Cortex of kidney (tissue), 1 donor: ENCODE measurements at regions not wholly inside any gene's neighbourhood (a gene's known extent, or its start where the extent isn't known, plus 50 kb on each side); places are given as distances from the start of the nearest gene placed in this dataset.

Experiments used
- DNase-seq: peaks from one replicate; lab custom pipeline; 2025; lab: John Stamatoyannopoulos, UW

DNA sequence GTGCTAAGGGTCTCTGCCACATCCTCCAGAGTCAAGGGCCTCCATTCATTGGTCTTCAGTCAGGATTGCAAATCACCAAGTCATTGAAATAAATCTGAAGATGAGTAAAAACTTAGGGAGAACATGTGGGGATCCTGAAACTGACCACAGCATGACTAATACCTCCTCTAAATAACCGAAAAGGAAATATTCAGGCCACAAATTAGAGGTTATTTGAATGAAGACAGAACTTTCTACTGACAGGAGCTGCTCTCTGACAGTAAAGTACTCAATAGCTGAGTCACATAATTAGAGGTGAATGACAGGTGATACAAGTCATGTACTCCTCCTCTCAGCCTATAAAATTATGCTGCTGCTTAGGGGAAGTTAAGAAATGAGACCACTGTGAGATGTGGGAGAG lies 240.2 kb upstream of the F9 start:
- no peak for DNase-seq

DNA sequence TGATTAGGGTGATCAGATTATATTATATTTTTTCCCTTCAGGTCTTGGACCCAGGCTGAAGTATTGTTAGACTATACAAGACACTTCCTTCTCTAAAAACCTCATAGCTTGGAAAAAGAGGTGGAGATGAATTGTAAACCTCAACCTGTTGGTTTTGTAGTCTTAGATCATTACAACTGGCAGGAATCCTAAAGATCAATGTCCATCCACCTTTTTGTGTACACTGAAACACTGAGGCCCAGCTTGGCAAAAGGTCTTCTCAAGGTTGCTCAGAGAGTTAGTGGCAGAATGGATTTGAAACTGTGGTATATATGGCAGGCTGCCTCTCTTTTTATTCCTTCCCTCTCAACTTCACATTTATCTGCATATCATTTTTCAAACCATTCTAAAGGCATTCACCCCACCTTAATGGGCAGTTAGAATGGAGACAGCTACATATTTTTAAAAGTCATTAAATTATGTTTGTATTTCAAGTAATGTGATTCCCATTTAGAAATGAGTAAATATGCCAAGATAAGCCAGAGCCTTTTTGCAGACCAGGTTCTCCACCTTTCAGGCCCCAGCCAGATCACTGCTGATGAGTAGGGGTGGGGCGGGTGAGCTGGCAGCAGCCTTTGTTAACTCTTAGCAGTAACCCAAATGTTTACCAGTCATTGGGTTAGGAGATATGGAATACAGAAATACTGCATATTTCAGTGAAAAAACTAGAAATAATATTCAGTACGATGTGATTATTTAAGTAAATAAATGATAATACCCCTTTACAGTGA lies 243.2 kb upstream of the F9 start:
- no peak for DNase-seq

DNA sequence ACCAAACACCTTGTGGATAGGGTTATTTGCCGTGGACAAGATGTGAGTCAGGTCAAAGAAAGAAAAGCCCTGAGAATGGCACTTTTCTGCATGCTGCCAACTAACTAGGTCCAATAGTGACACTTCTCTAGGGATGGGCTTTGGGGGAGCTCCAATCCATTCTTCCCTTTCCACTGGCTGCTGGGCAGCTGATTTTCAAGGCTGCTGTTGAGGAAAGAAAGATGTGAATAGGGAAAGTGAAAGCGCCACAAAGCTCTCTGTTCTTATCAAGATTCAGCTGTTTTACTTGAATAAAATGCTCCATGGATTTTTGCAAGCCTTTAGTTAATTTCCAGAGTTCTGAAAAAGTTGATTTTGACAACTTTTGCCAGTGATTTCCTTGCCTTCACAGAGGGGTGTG lies 244.2 kb upstream of the F9 start:
- no peak for DNase-seq

DNA sequence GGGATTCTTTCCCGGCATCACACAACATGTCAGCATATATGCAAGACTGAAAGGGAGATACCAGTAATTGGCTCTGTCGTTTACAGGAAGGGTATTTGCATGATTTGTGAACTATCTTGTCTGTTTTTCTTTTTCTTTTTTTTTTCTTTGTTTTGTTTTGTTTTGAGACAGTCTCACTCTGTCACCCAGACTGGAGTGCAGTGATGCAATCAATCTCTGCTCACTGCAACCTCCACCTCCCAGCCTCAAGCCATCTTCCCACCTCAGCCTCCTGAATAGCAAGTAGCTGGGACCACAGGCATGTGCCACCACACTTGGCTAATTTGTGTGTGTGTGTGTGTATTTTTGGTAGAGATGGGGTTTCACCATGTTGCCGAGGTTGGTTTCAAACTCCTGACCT lies 262.7 kb upstream of the F9 start:
- DNase-seq: no peak

DNA sequence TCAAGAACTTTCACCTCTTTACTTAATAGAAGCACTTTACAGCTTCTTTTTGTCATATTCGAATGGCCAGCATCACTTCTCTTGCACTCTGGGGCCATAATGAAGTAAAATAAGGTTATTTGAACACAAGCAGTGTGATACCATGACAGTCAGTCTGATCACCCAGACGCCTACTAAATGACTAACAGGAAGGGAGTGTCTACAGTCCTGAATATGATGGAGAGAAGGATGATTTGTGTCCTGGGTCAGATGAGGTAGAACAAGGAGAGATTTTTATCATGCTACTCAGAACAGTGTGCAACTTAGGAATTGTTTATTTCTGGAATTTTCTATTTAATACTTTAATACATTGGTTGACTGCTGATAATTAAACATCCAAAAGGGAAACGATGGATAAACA lies 284.2 kb upstream of the F9 start:
- DNase-seq: no peak

DNA sequence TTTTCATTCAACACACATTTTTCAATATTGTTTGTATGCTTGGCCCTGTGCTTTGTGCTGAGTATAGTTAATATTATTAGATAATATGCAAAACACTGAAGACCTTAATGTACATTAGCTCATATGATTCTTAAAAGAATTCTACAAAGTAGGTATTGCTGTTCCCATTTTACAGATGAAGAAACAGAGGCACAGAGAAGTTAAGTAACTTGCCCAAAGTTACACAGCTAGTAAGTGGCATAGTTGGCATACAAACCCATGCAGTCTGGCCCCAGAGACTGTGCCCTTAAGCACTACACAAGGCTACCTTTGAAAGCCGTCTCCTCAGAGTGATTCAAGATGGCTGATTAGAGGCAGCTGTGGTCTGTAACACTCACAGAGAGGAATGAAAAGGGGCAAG lies 293.4 kb upstream of the F9 start:
- DNase-seq: no peak

DNA sequence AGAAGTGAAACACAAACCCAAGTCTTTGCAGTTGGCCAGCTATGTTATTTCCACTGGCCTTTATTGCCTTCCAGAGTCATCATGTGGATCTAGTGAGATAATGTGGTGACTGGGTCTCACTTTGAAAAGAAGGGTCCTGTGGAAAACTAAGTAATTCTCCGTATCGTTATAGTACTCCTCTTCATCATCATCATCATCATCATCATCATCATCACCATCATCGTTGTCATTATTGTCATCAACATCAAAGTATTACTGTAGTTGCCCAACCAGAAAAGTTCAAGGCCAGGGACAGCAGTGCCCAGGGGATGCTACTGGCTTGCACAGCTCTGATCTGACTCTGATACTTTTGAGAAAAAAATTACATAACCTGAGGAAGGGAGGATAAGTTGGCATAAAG lies 295.6 kb upstream of the F9 start:
- no peak for DNase-seq

DNA sequence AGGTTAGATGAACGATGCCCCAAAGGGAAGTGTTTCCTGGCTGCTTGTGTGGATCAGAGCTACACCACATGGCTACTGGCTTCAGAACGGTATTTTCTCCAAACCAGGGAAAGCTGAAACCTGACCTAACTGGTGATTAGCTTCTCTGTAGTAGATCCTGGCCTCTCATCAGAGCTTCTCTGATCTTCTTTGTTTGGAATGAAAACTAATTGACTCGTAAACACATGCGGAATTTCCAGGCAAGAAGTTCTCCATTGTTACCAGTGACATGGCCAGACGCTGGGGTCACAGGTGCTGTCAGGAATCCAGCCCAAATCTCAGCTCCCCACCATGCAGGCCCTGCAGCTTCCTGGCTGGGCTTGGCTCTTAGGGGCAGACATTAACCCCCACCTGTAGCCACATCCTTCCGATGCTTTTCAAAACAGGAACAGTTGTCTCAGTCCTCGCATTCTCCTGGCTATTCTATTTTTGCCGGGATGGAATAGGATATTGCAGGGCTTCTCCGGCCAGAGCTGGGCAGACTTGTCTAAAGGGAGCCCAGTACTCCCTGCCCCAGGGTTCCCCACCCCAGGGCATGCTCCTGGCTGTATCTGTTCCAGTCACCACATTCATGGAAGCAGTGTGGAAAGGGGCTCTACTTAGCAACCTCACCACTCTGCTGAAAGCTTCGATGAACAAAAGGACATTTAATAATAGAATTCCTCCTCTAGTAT lies 305.4 kb upstream of the F9 start:
- DNase-seq: no peak

DNA sequence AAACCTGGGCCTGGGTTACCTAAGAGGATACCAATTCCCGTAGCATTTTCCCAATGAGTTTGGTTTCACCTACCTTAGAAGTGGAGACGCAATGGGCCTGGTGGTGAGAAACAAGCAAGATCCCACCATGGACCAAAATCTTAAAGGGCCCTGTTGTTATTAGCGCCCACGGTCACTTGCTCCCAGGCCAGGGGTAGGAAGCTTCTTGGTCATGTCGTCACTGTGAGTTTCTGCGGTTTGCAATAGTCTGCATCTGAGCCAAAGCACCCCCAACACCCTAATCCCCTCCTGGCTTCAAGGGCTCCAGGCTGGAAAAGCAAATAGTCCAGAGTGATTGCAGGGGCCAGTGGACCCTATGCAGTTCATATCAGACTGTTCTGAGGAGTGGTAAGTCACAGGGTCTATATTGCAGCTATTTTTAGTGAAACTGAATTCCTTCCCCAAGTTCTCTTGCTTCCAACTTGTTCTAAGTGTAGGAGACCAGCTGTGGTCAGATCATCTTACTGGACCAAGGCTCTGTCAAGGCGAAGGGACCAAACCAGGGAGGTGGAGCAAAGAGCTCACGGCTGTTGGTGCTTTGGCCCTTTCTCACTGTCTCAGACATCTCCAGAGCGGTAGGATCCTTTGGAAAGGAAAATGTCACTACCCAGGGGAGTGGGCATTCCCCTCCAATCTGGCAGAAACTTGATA lies 307.9 kb upstream of the F9 start:
- no peak for DNase-seq

DNA sequence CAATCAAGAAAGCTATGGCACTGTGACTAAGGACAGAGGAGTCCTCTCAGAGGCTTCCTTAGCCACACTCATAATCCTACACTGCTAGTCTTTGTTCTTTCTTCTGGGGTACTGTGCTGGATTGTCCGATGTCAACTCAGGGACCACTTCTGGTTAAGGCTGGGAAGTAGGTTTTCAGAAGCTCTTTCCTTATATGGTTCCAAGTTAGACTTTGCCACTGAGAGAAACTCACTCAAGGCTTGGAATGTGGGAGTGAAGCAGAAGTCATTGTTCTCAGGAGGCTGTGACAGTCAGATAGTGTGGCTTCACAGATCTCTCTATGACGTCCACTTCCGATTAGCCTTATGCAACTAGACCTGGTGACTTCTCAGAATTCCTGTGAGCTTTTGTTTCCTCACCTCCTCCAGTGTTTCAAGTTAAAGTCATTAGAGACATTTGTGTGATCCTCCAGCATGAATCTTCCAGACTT lies 317.3 kb upstream of the F9 start:
- no peak for DNase-seq

DNA sequence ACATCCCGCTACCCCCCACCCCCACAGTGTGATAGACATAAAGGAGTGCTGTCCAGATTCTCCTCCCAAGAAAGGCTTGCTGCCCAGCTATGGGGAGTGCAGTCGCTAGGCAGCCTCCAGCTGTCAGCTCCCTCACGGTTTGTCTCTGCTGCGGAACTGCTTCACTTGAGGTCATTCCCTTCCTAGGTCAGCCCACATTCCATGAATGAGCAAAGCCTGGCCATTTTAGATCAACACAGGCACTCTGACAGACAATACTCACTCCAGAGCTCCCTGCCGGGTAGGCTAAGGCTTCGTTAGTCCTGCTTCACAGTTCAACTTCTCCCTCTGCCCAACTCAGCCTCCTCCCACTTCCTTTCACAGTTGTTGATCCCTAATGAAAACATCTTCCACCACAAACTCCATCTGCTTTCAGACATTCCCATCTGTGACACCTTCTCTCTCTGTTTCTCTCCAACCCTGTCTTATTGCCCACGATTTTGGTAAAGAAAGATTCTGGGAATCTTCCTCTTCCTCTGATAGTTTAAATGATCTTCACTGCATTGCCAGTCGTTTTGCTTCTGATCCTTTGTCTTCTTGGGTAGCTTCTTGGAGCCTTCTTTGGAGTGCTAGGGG lies 318.9 kb upstream of the F9 start:
- DNase-seq: no peak

DNA sequence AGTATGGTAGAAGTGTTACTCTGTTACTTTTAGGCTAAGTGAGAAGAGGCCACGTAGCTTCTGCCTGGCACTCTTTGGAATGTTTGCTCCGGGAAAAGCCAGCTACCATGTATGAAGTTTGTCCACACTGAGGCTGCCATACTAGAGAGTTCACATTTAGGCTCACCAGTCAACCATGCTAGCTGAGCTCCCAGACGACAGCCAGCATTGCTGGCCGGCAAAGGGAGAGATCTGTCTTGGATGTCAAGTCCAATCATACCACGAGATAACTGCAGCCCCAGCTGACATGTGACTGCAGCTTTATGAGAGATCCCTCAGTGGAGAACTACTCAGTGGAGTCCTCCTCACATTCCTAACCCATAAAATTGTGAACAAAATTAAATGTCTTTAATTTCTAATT lies 321.2 kb upstream of the F9 start:
- DNase-seq: no peak

DNA sequence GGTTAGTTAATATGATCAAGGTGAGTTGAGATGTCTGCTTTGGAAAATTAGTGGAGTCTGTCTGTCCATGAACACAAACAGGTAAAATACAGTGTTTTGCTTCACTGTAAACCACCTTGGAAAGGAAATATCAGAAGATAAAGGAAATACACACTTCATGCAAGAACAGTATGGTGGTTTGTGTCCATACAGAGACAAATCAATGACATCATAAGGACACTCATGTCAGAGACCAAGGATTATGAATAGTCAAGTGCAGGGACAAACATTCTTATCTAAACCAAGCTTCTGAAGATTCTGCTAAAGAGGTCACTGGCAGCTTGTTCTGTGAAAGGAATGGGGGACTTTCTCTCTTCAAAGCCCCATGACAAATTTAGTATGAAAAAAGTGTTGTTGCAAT lies 322.9 kb upstream of the F9 start:
- DNase-seq: no peak

DNA sequence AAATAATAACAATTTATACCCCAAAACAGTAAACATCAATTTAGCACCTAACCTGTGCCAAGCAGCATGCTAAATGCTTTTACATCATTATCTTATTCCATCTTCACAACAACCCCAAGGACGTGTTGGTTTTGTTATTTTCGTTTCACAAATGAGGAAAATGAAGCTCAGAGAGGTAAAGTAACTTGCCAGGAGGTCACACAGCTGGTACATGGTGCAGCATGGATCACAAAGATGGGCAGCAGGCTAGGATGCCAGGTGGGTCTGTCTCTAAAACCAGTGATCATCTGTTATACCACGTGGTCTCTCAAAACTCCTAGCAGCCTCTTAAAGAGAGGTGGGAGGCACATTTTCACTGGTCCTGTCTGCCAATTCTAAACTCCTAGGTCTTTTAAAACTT lies 323.6 kb upstream of the F9 start:
- DNase-seq: no peak

DNA sequence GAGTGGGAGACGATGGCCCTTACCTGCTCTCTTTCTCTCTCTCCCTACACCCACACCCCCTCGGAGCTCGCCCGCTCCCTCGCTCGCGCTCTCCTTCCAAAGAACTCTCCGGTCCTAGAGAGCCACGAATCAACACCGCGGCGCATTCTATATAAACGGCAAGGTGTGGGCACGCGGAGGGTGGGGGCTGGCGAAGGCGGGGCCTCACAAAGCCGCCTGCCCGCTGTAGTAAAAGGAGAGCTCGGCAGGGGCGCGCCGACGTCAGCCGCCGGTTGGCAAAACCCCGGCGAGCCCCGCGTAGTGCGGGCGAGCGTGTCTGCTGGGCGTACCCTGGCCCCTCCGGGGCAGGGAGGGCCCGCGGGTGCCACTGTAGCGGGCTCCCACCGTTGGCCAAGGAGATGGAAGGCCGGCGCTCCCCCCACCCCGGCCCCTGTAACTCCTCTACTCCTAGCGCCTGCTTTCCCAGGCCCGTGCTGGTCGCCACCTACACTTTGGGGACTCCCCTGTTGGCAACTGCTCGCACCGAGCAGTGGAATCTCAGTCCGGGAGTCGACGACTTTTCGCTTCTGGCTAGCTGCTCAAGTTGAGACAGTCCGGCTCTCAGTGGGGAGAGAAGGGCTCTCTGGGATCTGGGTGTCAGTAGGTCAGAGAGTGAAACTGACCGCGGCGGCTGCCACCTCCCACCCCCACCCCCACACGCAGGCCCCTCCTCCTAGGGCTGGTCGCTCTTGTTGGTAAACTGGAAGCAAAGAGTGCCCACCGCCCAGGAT lies 325.5 kb upstream of the F9 start:
- no peak for DNase-seq

DNA sequence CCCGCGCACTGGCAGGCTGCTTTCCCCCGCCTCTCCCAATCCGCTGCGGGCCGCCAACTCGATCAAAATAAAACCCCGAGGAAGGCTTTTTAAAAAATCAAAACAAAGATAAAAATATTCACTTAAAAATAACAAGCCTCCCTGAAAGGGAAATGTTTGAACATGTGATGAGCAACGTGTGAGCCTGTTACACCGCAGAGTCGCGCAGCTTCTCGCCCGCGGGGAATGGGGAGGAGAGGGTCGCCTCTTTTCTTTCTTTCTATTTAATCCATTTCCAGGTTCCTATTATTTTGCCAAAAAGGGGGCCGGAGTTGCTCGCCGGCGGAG lies 326.0 kb upstream of the F9 start:
- DNase-seq: no peak

DNA sequence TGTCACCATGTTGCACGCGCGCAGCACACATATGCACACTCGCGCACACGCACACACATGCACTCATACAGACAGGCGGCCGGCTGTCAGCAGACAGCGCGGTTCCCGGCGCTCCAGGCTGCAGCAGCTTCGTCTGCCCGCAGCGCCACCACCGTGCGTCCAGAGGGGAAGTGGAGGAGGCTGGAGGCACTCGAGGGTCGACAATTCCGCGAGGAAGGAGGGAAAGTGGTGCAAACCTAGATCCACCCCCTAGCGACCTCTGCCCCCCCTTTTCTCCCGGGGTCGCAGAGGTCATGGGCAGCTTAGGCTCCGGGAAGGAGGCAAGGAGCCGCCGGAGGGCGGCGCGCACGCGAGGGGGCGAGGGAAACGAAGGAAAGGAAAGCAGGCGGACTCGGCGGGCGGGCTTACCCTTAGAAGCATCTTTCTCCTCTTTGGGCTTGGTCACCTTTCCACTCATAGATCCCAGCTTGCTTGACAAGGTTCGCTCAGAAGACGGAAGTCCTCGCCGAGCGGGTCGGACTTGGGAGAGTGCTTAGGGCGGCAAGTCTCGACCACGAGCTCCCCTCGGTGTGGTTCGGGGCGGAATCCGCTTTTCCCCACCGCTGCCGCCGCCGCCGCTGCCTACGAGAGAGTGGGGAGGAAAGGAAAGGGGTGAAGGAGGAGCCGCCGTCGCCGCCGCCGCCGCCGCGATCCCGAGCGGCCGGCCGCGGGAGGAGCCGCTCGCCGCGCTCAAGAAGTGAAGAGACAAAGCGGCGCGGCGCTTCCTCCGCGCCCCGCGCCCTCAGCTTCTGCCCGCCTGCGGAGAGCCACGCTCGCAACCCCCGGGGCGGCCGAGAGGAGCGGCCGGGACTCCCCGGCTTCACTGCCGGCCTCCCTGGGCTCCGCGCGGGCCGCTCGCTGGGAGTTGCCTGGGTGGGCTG lies 326.6 kb upstream of the F9 start:
- DNase-seq: no peak

DNA sequence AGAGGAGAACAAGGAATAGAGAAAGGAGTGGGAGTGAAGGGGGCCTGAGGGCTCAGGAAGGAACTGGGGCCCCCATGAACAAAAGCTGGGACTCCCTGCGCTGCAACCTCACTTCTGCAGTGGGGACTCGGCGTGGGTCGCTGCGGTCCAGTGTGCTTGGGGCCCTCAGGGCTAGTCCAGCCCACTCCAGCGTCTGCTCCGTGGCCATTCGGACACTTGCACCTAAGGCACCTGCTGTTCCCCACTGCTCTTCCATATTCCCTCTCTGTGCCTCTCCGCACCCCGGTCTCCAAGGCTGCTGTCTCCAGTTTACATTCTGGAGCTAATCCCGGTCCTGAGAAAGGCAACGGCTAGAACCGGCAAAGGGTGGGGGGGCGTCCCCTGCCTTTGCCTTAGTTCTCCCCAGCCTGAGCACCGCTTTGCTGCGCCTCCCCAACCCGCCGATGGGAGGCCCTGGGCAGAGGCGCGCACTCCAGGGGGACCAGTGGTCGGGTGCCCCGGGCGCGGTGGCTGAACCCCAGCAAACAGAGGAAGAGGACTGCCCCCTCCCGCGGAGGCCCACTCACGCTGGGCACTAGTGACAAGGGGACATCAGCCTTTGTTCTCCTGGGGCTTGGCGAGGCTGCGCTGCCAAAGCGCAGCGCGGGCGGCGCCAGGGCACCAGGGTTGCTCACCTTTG lies 327.7 kb upstream of the F9 start:
- DNase-seq: peak; percentile 4

DNA sequence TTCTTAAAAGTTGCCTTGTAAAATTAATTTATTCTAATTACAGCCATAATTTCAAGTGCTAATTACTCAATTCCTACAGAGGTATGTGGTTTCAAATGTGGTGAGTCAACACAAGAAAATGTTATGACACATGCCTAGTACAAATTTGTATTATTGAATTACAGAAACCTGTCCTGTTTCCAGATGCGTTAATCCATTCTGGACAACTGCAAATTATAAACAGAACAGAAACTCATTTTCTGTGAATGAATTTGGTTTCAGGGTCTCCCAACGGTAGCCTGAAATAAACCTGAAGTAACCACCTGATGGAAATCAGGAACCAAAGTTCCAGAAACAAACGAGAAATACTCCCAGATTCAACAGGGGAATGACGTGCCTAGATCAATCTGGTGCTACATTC lies 328.6 kb upstream of the F9 start:
- DNase-seq: no peak

DNA sequence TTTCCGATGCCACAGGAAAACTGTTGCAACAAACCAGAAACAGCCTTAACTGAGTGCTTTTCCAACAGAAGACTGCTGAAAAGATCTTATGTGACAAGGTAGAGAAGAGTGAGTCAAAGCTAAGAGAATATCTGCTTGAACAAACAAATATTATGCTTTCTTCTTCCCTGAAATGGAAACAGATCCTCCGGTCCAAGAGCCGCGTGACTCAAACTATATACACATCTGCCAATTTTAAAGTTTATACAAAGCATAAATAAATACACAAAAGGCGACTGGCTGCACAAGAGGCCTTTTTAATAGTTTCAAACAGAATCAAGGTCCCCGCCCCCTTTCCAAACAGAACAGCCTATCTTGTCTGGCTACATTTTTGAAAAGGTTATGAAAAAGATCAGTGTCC lies 329.7 kb upstream of the F9 start:
- no peak for DNase-seq
